Calu3 (cell line): ENCODE measurements at regions not wholly inside any gene's neighbourhood (a gene's known extent, or its start where the extent isn't known, plus 50 kb on each side); places are given as distances from the start of the nearest gene placed in this dataset.

Experiments used
- BruUV-seq: library from RNA; stranded (reverse); fragments of 400-500 nt; replicated peaks from 2 replicates; lab custom pipeline; 2021; lab: Mats Ljungman, UMichigan
- CTCF ChIA-PET: fragments of 300-600 bp; sonication (Branson Sonifier 250); formaldehyde crosslinking; loops from one replicate; lab custom pipeline; 2022; ENCODE audit warnings: antibody characterized with exemption; lab: Charles Lee
- DNase-seq: peaks from one replicate; pipeline ENCODE4 v3.0.0; 2022
- H3K27ac Mint-ChIP-seq: one replicate; pipeline ENCODE4 v1.8.0; 2022; ENCODE audit warnings: mixed read lengths; ENCODE audit not compliant: unreplicated experiment
- H3K27me3 Mint-ChIP-seq: one replicate; pipeline ENCODE4 v1.8.0; 2022; ENCODE audit warnings: mixed read lengths; ENCODE audit not compliant: unreplicated experiment
- H3K36me3 Mint-ChIP-seq: one replicate; pipeline ENCODE4 v1.8.0; 2022; ENCODE audit warnings: mild to moderate bottlenecking, moderate library complexity, mixed read lengths; ENCODE audit not compliant: insufficient read depth, unreplicated experiment
- H3K4me1 Mint-ChIP-seq: one replicate; pipeline ENCODE4 v1.8.0; 2022; ENCODE audit warnings: mild to moderate bottlenecking, low read depth, mixed read lengths; ENCODE audit not compliant: unreplicated experiment
- H3K4me3 Mint-ChIP-seq: one replicate; pipeline ENCODE4 v1.8.0; 2022; ENCODE audit warnings: mild to moderate bottlenecking, low read depth, moderate library complexity, mixed read lengths; ENCODE audit not compliant: unreplicated experiment
- H3K9me3 Mint-ChIP-seq: one replicate; pipeline ENCODE4 v1.8.0; 2022; ENCODE audit warnings: low read depth, mixed read lengths; ENCODE audit not compliant: unreplicated experiment
- intact Hi-C: fragments of 100-400 bp; cut with micrococcal nuclease; formaldehyde crosslinking; loops from one replicate; pipeline ENCODE4 v1.10.0; 2022; ENCODE audit not compliant: unreplicated experiment
- TF ChIP-seq, protein P1 (sequence below): fragments of 200-600 bp; IDR thresholded peaks from one replicate; pipeline ENCODE4 v1.8.0; 2022; ENCODE audit warnings: antibody characterized with exemption; ENCODE audit not compliant: unreplicated experiment

GRCh38 chr5:164563370-164563769 lies 1058.0 kb downstream of the MAT2B start:
- Mint-ChIP-seq H3K4me3 (no peak overlapping the region), H3K27ac (no peak overlapping the region), H3K9me3 (no peaks in the 10 kb centered on the region), H3K27me3 (no peaks in the 10 kb centered on the region), H3K36me3 (no peaks in the 10 kb centered on the region), H3K4me1 (no peaks in the 10 kb centered on the region)
- intact Hi-C loops: no loop called here
- no TSS peak for BruUV-seq
- CTCF ChIA-PET: no interaction called here
- TF ChIP-seq, protein P1, sequence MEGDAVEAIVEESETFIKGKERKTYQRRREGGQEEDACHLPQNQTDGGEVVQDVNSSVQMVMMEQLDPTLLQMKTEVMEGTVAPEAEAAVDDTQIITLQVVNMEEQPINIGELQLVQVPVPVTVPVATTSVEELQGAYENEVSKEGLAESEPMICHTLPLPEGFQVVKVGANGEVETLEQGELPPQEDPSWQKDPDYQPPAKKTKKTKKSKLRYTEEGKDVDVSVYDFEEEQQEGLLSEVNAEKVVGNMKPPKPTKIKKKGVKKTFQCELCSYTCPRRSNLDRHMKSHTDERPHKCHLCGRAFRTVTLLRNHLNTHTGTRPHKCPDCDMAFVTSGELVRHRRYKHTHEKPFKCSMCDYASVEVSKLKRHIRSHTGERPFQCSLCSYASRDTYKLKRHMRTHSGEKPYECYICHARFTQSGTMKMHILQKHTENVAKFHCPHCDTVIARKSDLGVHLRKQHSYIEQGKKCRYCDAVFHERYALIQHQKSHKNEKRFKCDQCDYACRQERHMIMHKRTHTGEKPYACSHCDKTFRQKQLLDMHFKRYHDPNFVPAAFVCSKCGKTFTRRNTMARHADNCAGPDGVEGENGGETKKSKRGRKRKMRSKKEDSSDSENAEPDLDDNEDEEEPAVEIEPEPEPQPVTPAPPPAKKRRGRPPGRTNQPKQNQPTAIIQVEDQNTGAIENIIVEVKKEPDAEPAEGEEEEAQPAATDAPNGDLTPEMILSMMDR: no peak
- no peak for DNase-seq

- H3K9me3 Mint-ChIP-seq: peaks cover 3% of the 10 kb centered on the region
- TF ChIP-seq, protein P1: no peak
- H3K4me1 Mint-ChIP-seq: no peaks in the 10 kb centered on the region
- no TSS peak for BruUV-seq
- H3K4me3 Mint-ChIP-seq: no peak overlapping the region
- intact Hi-C loops: no loop called here
- no peak overlapping the region for H3K27ac Mint-ChIP-seq
- no peaks in the 10 kb centered on the region for H3K27me3 Mint-ChIP-seq
- CTCF ChIA-PET: interaction anchor here (1.2 kb wide), 1 partner anchor 20 kb away, joined by 3 read pairs; no protein-coding TSS in a partner anchor
- H3K36me3 Mint-ChIP-seq: no peaks in the 10 kb centered on the region
- DNase-seq: no peak
These were observed 1068.0 kb downstream of the MAT2B start for GRCh38 chr5:164573397-164573796.

- no peaks in the 10 kb centered on the region for H3K4me1 Mint-ChIP-seq
- H3K36me3 Mint-ChIP-seq: no peaks in the 10 kb centered on the region
- DNase-seq: no peak
- peaks cover 3% of the 10 kb centered on the region for H3K9me3 Mint-ChIP-seq
- H3K27me3 Mint-ChIP-seq: no peaks in the 10 kb centered on the region
- no peak overlapping the region for H3K27ac Mint-ChIP-seq
- no TSS peak for BruUV-seq
- TF ChIP-seq, protein P1: no peak
- CTCF ChIA-PET: no interaction called here
- intact Hi-C loops: no loop called here
- no peak overlapping the region for H3K4me3 Mint-ChIP-seq
These were observed 1071.8 kb downstream of the MAT2B start for GRCh38 chr5:164577201-164577600.

- intact Hi-C loops: no loop called here
- CTCF ChIA-PET: no interaction called here
- Mint-ChIP-seq H3K9me3 (peaks cover 3% of the 10 kb centered on the region), H3K27me3 (no peaks in the 10 kb centered on the region), H3K36me3 (no peaks in the 10 kb centered on the region), H3K4me1 (no peaks in the 10 kb centered on the region), H3K4me3 (no peak overlapping the region), H3K27ac (no peak overlapping the region)
- DNase-seq: no peak
- BruUV-seq: no TSS peak
- TF ChIP-seq, protein P1: no peak
These were observed 1072.3 kb downstream of the MAT2B start for GRCh38 chr5:164577742-164578141.
